Gastrocnemius medialis (tissue), 4 donors: ENCODE measurements at regions not wholly inside any gene's neighbourhood (a gene's known extent, or its start where the extent isn't known, plus 50 kb on each side); places are given as distances from the start of the nearest gene placed in this dataset.

ENCODE experiments used
- POLR2A ChIP-seq, 2 donors: fragments of 450-650 bp; IDR thresholded peaks; one replicate each; pipeline ENCODE4 v1.6.1; 2017; ENCODE audit warnings: antibody characterized with exemption in 2 of 2, mild to moderate bottlenecking in 2 of 2, moderate library complexity in 2 of 2
- TF ChIP-seq, protein P1 (sequence below), 5 experiments: fragments of 450-650 bp in 3 of 5; fragments of 200-600 bp in 2 of 5; sonication (generic) in 2 of 5; IDR thresholded peaks in 4 of 5; conservative IDR thresholded peaks in 1 of 5; 1 replicate in 4 of 5; 2 replicates in 1 of 5; pipeline ENCODE4 v1.5.1; 2016 to 2019; ENCODE audit warnings: antibody characterized with exemption in 5 of 5, mild to moderate bottlenecking in 3 of 5, moderate library complexity in 3 of 5

GRCh38 chr5:162520878-162521277 lies 453.3 kb downstream of the GABRG2 start:
- TF ChIP-seq, protein P1, sequence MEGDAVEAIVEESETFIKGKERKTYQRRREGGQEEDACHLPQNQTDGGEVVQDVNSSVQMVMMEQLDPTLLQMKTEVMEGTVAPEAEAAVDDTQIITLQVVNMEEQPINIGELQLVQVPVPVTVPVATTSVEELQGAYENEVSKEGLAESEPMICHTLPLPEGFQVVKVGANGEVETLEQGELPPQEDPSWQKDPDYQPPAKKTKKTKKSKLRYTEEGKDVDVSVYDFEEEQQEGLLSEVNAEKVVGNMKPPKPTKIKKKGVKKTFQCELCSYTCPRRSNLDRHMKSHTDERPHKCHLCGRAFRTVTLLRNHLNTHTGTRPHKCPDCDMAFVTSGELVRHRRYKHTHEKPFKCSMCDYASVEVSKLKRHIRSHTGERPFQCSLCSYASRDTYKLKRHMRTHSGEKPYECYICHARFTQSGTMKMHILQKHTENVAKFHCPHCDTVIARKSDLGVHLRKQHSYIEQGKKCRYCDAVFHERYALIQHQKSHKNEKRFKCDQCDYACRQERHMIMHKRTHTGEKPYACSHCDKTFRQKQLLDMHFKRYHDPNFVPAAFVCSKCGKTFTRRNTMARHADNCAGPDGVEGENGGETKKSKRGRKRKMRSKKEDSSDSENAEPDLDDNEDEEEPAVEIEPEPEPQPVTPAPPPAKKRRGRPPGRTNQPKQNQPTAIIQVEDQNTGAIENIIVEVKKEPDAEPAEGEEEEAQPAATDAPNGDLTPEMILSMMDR (IDR thresholded peaks at IDR 0.05 in 4 of 5, conservative IDR thresholded peaks at IDR 0.05 in 1 of 5), result no peak
- TF ChIP-seq POLR2A (IDR thresholded peaks at IDR 0.05), result no peak
